B cell (primary cell): ENCODE measurements at regions not wholly inside any gene's neighbourhood (a gene's known extent, or its start where the extent isn't known, plus 50 kb on each side); places are given as distances from the start of the nearest gene placed in this dataset.

Source experiments
- CTCF ChIP-seq: fragments of 200-600 bp; IDR thresholded peaks from one replicate; pipeline ENCODE4 v1.8.0; 2022; ENCODE audit warnings: antibody characterized with exemption, mild to moderate bottlenecking
- EZH2 ChIP-seq: IDR thresholded peaks from 2 replicates; pipeline ENCODE4 v1.6.1; 2012; ENCODE audit warnings: borderline replicate concordance, low read depth, mild to moderate bottlenecking, moderate library complexity, low read length; ENCODE audit not compliant: insufficient read depth, poor library complexity, severe bottlenecking

- TF ChIP-seq EZH2: no peak
- TF ChIP-seq CTCF: no peak
These were observed 1109.8 kb upstream of the AUTS2 start for GRCh38 chr7:68488341-68489060.
